Breast epithelium (tissue), 3 donors: ENCODE measurements at regions not wholly inside any gene's neighbourhood (a gene's known extent, or its start where the extent isn't known, plus 50 kb on each side); places are given as distances from the start of the nearest gene placed in this dataset.

Experiments
- CTCF ChIP-seq, 3 donors: fragments of 450-650 bp; IDR thresholded peaks; one replicate each; pipeline ENCODE4 v1.5.1; 2016 to 2017; ENCODE audit warnings: antibody characterized with exemption in 3 of 3, mild to moderate bottlenecking in 3 of 3, moderate library complexity in 3 of 3
- POLR2A ChIP-seq: fragments of 450-650 bp; IDR thresholded peaks from one replicate; pipeline ENCODE4 v1.6.1; 2016; ENCODE audit warnings: antibody characterized with exemption, mild to moderate bottlenecking, moderate library complexity
- POLR2AphosphoS5 ChIP-seq, 3 donors: sonication (generic); formaldehyde crosslinking; IDR thresholded peaks; one replicate each; pipeline ENCODE4 v1.6.1; 2017; ENCODE audit warnings: antibody characterized with exemption in 3 of 3

- TF ChIP-seq CTCF (IDR thresholded peaks at IDR 0.05) (no peak), POLR2AphosphoS5 (IDR thresholded peaks at IDR 0.05) (no peak), POLR2A (no peak)
Measured at GRCh38 chr15:53320816-53321215, 438.6 kb downstream of the WDR72 start.
